ENCODE measurements at regions not wholly inside any gene's neighbourhood (a gene's known extent, or its start where the extent isn't known, plus 50 kb on each side); places are given as distances from the start of the nearest gene placed in this dataset.

DNA sequence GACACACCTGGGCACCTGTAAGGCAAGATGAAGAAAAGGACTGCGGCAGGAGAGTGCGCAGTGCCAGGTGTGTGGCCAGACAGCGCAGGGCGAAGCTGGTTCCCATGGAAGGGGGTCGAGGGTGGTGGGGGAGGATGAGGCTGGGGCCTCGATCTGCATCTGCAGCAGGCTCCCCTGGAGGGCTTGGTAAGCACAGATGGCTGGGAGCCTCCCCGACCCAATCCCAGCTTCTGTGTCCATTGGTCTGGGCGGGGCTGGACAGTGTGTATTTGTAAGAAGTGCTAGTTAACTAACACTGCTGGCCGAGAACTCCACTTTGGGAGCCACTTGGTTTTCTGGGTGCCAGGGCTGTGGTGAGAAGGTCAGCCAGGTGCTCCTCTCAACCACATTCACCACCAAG, 385.1 kb upstream of the IRX1 start:
- TF ChIP-seq, protein P1, sequence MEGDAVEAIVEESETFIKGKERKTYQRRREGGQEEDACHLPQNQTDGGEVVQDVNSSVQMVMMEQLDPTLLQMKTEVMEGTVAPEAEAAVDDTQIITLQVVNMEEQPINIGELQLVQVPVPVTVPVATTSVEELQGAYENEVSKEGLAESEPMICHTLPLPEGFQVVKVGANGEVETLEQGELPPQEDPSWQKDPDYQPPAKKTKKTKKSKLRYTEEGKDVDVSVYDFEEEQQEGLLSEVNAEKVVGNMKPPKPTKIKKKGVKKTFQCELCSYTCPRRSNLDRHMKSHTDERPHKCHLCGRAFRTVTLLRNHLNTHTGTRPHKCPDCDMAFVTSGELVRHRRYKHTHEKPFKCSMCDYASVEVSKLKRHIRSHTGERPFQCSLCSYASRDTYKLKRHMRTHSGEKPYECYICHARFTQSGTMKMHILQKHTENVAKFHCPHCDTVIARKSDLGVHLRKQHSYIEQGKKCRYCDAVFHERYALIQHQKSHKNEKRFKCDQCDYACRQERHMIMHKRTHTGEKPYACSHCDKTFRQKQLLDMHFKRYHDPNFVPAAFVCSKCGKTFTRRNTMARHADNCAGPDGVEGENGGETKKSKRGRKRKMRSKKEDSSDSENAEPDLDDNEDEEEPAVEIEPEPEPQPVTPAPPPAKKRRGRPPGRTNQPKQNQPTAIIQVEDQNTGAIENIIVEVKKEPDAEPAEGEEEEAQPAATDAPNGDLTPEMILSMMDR (conservative IDR thresholded peaks at IDR 0.05; ENCODE audit: low read depth, low read length): no peak
- TF ChIP-seq EZH2 (IDR thresholded peaks at IDR 0.05; ENCODE audit: low read length, unreplicated experiment): no peak
